GM12892 (cell line): ENCODE measurements at regions not wholly inside any gene's neighbourhood (a gene's known extent, or its start where the extent isn't known, plus 50 kb on each side); places are given as distances from the start of the nearest gene placed in this dataset.

Source experiments
- POLR2A ChIP-seq: IDR thresholded peaks from 2 replicates; pipeline ENCODE4 v1.6.1; 2011; ENCODE audit warnings: low read depth, low read length, control low read depth
- POLR2AphosphoS5 ChIP-seq: IDR thresholded peaks from 2 replicates; pipeline ENCODE4 v1.6.1; 2011; ENCODE audit warnings: low read depth, low read length, control low read depth

DNA sequence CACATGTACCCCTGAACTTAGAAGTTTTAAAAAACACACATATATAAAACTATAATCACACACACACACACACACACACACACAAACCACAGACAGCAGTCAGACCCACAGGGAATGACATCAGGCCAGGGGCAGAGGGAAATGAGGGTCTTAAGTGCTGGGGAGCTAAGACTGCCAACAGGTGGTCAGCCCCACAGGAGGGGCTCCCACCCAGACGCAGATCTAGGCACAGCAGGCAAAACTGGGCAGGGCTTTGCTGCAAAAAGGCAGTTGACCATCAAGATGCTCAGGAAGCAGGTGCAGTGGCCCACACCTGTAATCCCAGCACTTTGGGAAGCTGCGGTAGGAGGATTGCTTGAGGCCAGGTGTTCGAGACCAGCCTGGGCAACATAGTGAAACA, 121.0 kb upstream of the LSM14A start:
- TF ChIP-seq POLR2AphosphoS5 = no peak
- TF ChIP-seq POLR2A = no peak
